Thoracic aorta (tissue), 2 donors: ENCODE measurements at regions not wholly inside any gene's neighbourhood (a gene's known extent, or its start where the extent isn't known, plus 50 kb on each side); places are given as distances from the start of the nearest gene placed in this dataset.

Experiments used
- ATAC-seq: fragments of 150-250 bp; one replicate; pipeline ENCODE4 v1.8.0; 2017; ENCODE audit warnings: low read depth; ENCODE audit not compliant: insufficient number of reproducible peaks, low FRiP score
- DNase-seq: peaks from one replicate; pipeline ENCODE4 v3.0.0-alpha.2; 2020; ENCODE audit warnings: low spot score
- H3K27ac ChIP-seq, 2 donors: fragments of 200-600 bp; sonication (generic); 1 replicate in 1 of 2; 2 replicates in 1 of 2; pipeline ENCODE4 v1.5.1; 2016; ENCODE audit warnings: mild to moderate bottlenecking in 2 of 2, moderate library complexity in 2 of 2
- H3K27me3 ChIP-seq: fragments of 200-600 bp; sonication (generic); replicated peaks from 2 replicates; pipeline ENCODE4 v1.6.0; 2016; ENCODE audit warnings: mild to moderate bottlenecking; ENCODE audit not compliant: insufficient read depth
- H3K36me3 ChIP-seq: fragments of 200-600 bp; sonication (generic); one replicate; pipeline ENCODE4 v1.5.1; 2016
- H3K4me1 ChIP-seq, 2 donors: fragments of 200-600 bp; sonication (generic); 1 replicate in 1 of 2; 2 replicates in 1 of 2; pipeline versions ENCODE4 v1.5.1 to v1.6.0; 2016; ENCODE audit warnings: low read depth in 2 of 2, mild to moderate bottlenecking in 1 of 2; ENCODE audit not compliant: control insufficient read depth in 1 of 2
- H3K4me3 ChIP-seq: fragments of 200-600 bp; sonication (generic); 2 replicates; pipeline ENCODE4 v1.5.1; 2016; ENCODE audit warnings: mild to moderate bottlenecking
- H3K9me3 ChIP-seq: fragments of 200-600 bp; sonication (generic); 2 replicates; pipeline ENCODE4 v1.5.1; 2016
- TF ChIP-seq, protein P1 (sequence below): fragments of 200-600 bp; sonication (generic); IDR thresholded peaks from one replicate; pipeline ENCODE4 v1.5.1; 2019; ENCODE audit warnings: antibody characterized with exemption

DNA sequence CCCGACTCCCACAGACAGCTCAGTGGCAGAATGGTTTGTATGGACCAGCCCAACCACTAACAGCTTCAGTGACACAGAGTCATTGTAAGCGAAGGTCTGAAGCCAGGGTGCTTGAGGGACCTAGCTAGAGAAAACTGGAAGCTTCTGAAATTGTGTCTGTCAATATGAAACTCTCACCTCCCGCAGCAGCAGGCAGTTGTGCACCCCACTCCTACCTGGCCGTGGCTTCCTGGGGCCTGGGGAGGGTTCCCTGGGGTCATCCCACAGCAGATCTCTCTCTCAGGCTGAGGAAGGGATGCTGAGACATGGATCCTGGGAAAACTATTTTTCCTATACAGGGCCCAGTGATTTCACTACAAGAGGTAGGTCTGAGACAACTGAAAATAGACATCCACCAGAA, 229.5 kb downstream of the TFCP2L1 start:
- H3K4me3 ChIP-seq: no peak overlapping the region
- peaks cover 0 to 12% of the 10 kb centered on the region in 2 donors for H3K4me1 ChIP-seq
- TF ChIP-seq, protein P1, sequence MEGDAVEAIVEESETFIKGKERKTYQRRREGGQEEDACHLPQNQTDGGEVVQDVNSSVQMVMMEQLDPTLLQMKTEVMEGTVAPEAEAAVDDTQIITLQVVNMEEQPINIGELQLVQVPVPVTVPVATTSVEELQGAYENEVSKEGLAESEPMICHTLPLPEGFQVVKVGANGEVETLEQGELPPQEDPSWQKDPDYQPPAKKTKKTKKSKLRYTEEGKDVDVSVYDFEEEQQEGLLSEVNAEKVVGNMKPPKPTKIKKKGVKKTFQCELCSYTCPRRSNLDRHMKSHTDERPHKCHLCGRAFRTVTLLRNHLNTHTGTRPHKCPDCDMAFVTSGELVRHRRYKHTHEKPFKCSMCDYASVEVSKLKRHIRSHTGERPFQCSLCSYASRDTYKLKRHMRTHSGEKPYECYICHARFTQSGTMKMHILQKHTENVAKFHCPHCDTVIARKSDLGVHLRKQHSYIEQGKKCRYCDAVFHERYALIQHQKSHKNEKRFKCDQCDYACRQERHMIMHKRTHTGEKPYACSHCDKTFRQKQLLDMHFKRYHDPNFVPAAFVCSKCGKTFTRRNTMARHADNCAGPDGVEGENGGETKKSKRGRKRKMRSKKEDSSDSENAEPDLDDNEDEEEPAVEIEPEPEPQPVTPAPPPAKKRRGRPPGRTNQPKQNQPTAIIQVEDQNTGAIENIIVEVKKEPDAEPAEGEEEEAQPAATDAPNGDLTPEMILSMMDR: no peak
- ATAC-seq: no peak
- H3K27me3 ChIP-seq: no peaks in the 10 kb centered on the region
- no peak for DNase-seq
- no peaks in the 10 kb centered on the region for H3K36me3 ChIP-seq
- no peak overlapping the region for H3K27ac ChIP-seq
- H3K9me3 ChIP-seq: no peaks in the 10 kb centered on the region

DNA sequence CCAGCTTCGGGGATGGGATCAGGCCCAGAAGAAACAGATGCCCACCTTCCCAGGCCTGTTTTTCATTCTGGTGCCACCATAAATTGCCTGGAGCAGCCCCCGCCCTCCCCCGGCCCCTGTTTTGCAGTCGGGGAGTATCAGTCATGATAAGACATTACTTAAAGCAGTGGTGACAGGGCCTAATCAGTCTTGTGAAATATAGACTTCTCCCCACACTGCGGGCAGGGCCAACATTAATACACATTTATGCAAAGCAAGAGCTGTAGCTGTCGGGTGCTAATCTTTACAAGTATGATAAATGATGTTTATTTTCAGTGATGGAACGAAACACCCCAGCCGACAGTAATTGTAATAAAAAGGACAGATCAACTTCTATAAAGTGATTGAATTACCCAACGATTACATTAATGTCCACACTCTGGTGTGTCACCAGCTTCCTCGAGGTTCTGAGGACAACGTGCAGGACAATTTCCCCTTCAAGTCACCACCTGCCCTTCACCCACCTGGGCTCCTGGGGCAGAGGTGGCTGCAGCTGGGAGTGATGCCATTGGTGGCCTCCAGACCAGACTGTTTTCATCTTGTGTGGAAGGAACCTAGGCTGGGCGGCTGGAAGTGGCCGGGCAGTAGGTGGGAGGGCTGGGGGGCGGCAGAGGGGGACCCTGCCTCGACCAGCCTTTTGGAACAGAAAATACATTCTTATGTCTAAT, 226.0 kb downstream of the TFCP2L1 start:
- DNase-seq (no peak), ATAC-seq (no peak)
- Histone ChIP-seq H3K27ac (no peak overlapping the region), H3K4me3 (no peak overlapping the region), H3K27me3 (no peaks in the 10 kb centered on the region), H3K4me1 (no peaks in the 10 kb centered on the region), H3K36me3 (no peaks in the 10 kb centered on the region), H3K9me3 (no peaks in the 10 kb centered on the region)
- TF ChIP-seq, protein P1: no peak

DNA sequence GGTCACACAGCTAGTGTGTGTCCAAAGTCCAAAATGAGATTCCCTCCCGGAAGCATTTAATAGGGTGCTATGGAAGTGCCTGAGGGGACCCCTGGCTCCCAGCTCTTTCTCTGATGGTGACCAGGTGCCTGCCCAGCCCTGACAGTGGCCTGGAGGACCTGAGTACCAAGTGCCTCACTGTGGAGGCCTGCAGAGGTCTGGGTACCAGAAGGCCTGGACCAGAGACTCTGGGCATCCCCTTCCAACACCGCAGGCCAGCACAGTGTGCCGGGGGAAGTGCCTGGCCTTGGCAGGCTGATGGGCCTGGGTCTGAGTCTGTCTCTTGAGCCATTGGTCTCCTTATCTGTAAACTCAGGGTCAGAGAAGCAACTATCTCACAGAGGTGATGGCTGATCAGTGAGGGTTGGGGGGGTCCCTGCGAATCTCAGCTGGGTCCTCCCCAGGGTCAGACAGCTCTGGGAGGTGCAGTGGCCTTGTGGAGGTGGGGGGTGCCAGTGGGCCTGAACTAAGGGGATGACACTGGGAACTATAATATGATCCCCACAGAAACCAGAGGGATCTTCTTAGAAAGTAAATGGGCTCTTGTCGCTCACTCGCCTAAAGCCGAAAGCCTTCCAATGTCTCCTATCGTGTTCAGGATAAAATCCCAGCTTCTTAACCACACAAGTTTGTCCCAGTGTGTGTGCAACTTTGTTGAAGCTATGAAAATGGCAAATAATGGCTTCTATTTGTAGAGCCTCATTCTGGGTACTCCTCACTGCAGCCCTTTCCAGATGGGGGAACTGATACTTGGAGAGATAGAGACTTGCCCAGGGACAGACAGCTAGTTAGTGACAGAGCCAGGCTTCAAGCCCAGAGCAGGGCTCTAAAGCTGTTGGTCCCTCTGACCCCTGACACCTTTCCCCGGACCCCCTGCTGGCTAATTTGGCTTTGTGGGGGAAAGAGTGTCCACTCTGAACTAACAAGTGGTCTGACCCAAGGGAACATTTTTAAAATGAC, 225.1 kb downstream of the TFCP2L1 start:
- Histone ChIP-seq H3K9me3 (no peaks in the 10 kb centered on the region), H3K4me3 (no peak overlapping the region), H3K27me3 (no peaks in the 10 kb centered on the region), H3K4me1 (no peaks in the 10 kb centered on the region), H3K27ac (no peak overlapping the region), H3K36me3 (no peaks in the 10 kb centered on the region)
- no peak for DNase-seq
- ATAC-seq: no peak
- TF ChIP-seq, protein P1: no peak

DNA sequence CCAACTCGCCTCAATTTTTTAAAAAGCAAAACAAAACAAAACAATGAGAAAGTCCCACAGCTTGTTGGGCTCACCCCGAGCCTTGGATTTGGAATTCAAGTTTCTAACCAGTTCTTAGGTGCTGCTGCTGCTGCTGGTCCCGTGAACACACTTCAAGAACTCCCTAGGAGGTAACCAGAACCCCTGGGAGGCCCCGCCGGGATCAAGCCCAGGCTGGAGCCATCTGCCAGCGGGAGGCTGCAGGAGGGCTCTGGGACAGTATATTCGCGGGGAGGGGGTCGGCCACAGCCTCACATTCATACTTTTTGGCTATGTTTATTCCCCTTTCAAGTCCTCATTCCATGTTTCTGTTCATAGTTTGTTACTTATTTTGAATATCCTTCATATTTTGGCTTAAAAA, 223.4 kb downstream of the TFCP2L1 start:
- TF ChIP-seq, protein P1: no peak
- H3K27me3 ChIP-seq: no peaks in the 10 kb centered on the region
- no peaks in the 10 kb centered on the region for H3K4me1 ChIP-seq
- no peak overlapping the region for H3K27ac ChIP-seq
- ATAC-seq (no peak), DNase-seq (no peak)
- no peak overlapping the region for H3K4me3 ChIP-seq
- H3K36me3 ChIP-seq: no peaks in the 10 kb centered on the region
- no peaks in the 10 kb centered on the region for H3K9me3 ChIP-seq

DNA sequence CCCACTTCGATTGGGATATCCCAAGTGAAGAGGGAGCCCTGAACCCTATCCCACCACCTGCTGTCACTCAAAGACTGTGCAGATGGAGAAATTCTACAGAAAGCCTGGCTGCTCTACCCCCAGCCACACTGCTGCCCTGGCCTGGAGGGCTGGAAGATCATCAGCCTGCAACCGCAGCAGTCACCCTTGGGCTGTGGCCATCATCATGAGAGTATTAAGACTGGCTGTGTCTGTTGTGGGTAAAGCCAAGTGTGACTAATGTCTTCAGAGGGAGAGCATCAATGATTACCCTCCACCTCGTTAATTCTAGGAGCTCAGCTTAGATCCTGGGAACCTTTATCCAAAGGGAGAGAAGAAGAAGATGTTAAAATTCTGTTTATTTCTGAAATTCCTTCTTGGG, 221.5 kb downstream of the TFCP2L1 start:
- Histone ChIP-seq H3K36me3 (no peaks in the 10 kb centered on the region), H3K4me1 (no peaks in the 10 kb centered on the region), H3K27me3 (no peaks in the 10 kb centered on the region), H3K27ac (no peak overlapping the region), H3K9me3 (no peaks in the 10 kb centered on the region), H3K4me3 (no peak overlapping the region)
- ATAC-seq: no peak
- no peak for DNase-seq
- TF ChIP-seq, protein P1: no peak
